A549 (cell line): ENCODE measurements at regions not wholly inside any gene's neighbourhood (a gene's known extent, or its start where the extent isn't known, plus 50 kb on each side); places are given as distances from the start of the nearest gene placed in this dataset.
A peak's percentile ranks its signal among the peaks of the same experiment; 100 is the strongest.

ENCODE experiments used
- EP300 ChIP-seq, 2 experiments: fragments of >200 bp; sonication (Bioruptor Twin); formaldehyde crosslinking; IDR thresholded peaks; 2 replicates in 1 of 2; 3 replicates in 1 of 2; pipeline ENCODE4 v1.6.1; 2016 to 2017
- KDM5A ChIP-seq: fragments of 200-600 bp; sonication (generic); IDR thresholded peaks from 2 replicates; pipeline ENCODE4 v1.6.1; 2016; ENCODE audit warnings: antibody characterized with exemption, mild to moderate bottlenecking
- POLR2A ChIP-seq: IDR thresholded peaks from 2 replicates; pipeline ENCODE4 v1.6.1; 2012; ENCODE audit warnings: mild to moderate bottlenecking, low read length
- SMC3 ChIP-seq: fragments of >200 bp; sonication (Bioruptor Twin); formaldehyde crosslinking; IDR thresholded peaks from 3 replicates; pipeline ENCODE4 v1.6.1; 2018; ENCODE audit warnings: inconsistent platforms
- TF ChIP-seq, protein P1 (sequence below): fragments of >200 bp; sonication (Bioruptor Twin); formaldehyde crosslinking; IDR thresholded peaks from 3 replicates; pipeline ENCODE4 v1.5.1; 2016

DNA sequence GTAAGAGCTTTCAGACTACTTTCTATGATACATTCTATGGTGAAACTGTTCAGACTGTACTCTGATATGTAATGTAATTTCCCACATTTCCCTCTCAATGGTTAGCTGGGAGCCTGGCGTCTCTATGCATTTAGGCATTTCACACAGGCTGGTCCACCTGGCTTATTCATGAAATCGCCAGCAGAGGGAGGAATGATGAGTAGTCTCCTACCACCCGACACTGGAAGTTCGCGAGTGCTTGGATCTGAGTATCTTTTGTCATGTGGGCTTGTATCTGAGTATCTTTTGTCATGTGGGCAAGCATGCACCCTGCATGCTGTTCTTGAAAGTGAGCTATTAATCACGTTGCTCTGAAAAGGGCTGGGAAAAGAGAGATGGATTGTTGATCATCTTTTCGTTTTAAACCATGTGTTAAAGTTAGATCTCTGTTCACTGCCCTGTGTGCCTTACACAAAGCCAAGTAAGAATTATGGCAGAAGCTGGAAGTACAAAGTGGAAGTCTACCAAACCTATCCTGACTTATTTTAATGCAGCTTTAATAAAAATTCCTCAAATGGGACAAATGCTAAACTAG is 235.0 kb downstream of the ATP23 start:
- TF ChIP-seq, protein P1, sequence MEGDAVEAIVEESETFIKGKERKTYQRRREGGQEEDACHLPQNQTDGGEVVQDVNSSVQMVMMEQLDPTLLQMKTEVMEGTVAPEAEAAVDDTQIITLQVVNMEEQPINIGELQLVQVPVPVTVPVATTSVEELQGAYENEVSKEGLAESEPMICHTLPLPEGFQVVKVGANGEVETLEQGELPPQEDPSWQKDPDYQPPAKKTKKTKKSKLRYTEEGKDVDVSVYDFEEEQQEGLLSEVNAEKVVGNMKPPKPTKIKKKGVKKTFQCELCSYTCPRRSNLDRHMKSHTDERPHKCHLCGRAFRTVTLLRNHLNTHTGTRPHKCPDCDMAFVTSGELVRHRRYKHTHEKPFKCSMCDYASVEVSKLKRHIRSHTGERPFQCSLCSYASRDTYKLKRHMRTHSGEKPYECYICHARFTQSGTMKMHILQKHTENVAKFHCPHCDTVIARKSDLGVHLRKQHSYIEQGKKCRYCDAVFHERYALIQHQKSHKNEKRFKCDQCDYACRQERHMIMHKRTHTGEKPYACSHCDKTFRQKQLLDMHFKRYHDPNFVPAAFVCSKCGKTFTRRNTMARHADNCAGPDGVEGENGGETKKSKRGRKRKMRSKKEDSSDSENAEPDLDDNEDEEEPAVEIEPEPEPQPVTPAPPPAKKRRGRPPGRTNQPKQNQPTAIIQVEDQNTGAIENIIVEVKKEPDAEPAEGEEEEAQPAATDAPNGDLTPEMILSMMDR = peak; percentile 36; the same call in 2 of the 3 replicates
- TF ChIP-seq POLR2A = no peak
- peak; percentile 45 for TF ChIP-seq SMC3
- TF ChIP-seq KDM5A = no peak
- no peak for TF ChIP-seq EP300 (IDR thresholded peaks at IDR 0.05)
